GM21786 (cell line): ENCODE measurements at regions not wholly inside any gene's neighbourhood (a gene's known extent, or its start where the extent isn't known, plus 50 kb on each side); places are given as distances from the start of the nearest gene placed in this dataset.
A peak's percentile ranks its signal among the peaks of the same experiment; 100 is the strongest.

Source experiments
- ATAC-seq: cut with Tn5 transposase; IDR thresholded peaks from one replicate; pipeline ENCODE4 v1.9.1; 2021; ENCODE audit not compliant: unreplicated experiment

GRCh38 chr17:77266891-77267341 is 126.1 kb downstream of the SEC14L1 start:
- no peak for ATAC-seq

GRCh38 chr17:77269696-77270681 is 129.2 kb downstream of the SEC14L1 start:
- ATAC-seq, result no peak

DNA sequence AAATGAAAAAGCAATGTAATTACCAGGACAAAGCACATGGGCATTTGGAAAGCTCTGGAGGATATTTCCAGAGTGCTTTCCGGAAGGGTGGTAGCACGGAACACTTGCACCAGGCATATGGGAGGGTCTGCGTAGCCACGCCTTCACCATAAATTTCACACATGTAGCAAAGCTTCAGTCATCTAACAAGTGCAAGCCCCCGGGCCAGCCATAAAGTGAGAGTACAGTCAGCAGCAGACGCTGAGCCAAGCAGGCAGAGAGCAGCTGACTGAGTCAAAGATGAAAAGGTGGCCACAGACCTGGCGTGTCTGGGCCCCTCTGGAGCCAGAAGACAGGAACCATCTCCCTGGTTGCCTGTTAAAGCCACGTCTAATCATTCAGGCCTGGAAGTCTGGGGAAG is 130.6 kb downstream of the SEC14L1 start:
- ATAC-seq, result no peak

DNA sequence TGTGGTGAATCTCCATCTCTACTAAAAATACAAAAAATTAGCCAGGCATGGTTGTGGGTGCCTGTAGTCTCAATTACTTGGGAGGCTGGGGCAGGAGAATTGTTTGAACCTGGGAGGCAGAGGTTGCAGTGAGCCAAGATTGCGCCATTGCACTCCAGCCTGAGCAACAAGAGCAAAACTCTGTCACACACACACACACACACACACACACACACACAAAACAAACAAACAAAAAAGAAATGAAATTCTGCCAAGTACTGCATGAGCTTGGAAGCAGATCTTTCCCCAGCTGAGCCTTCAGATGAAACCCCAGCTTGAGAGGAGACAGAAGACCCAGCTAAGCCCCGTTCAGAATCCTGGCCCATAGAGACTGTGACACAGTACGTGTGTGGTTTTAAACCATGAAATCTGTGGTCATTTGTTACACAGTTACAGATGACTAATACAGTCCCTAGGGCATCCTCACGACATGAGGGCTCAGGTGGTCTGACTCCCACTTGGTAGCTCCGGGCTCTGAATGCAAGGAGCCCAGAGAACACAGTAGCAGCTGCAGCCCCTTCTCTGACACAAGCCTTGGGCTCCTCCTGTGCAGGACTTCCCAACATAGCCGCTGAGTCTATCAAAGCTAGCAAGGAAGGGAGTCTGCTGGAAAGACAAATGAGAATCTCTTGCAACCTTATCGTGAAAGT is 132.8 kb downstream of the SEC14L1 start:
- no peak for ATAC-seq

DNA sequence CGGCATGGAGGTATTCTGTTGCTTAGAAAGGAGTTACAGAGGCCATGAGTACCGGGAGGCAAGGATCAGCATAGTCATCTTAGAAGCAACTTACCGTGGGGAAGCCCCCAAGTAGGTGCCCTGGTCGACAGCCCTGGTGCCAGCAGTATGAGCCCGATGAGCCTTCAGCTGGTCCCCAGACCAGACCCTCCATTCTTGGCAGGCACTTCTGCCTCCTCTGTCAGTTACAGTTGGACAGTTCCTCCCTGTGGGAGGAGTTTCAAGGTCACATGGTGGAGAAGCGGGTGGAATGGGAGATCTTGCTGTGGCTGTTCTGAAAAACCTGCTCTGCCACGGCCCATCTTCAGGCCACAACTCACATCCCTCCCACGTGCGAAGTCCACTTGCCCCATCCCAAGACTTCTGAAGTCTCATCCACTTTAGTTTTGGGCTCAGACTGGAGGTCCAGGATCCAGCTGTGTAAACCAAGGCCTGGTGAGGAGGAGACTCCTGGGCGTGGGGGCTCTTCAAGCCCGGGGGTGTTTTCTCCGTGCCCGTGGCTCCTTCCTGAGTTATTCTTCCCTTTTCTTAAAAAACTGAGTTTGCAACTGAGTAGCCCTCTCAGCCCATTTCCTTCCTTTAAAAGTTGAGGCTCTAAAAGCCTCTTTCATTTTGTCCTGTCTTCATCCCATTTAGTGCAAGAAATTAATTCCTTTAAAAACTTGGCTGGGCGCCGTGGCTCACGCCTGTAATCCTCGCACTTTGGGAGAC is 133.5 kb downstream of the SEC14L1 start:
- no peak for ATAC-seq

- no peak for ATAC-seq
These were observed 138.9 kb downstream of the SEC14L1 start for GRCh38 chr17:77279448-77280303.

GRCh38 chr17:77280304-77281121 is 139.7 kb downstream of the SEC14L1 start:
- no peak for ATAC-seq

DNA sequence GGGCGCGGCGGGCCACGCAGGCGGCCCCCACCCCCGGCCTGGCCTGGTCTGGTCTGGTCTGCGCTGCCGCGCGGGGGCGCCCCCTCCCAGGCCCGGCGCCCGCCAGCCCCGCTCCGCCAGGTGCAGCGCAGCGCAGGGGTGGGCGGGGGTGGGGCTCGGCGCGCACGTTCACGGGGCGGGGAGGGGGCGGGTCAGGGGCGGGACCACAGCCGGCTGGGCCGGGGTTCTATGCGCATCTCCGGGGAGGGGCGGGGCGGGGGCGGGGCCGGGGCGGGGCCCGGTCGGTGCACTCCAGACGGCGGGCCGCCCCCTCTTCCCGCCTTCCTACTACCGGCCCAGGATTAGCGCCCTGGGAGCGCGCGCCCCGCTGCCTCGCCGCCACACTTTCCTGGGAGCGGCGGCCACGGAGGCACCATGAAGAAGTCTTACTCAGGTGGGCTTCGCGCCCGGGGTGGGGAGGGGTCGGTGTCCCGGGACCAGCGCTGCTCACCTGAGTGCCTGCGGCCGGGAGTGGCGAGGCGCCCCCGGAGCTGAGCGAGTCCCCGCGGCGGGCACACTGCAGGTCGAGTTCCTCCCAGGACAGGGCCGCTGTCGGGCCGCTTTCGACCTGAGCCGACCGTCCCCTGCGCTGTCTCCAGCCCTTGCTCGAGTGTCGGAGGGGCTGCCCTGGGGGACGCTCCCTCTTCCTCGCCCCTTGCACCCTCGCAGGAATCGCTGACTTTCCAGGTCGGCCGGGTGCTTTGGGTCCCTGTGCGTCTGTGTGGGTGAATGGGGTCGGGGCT is 140.5 kb downstream of the SEC14L1 start:
- peak; percentile 55 for ATAC-seq

- ATAC-seq, result no peak
These were observed 141.2 kb downstream of the SEC14L1 start for GRCh38 chr17:77281904-77282367.

DNA sequence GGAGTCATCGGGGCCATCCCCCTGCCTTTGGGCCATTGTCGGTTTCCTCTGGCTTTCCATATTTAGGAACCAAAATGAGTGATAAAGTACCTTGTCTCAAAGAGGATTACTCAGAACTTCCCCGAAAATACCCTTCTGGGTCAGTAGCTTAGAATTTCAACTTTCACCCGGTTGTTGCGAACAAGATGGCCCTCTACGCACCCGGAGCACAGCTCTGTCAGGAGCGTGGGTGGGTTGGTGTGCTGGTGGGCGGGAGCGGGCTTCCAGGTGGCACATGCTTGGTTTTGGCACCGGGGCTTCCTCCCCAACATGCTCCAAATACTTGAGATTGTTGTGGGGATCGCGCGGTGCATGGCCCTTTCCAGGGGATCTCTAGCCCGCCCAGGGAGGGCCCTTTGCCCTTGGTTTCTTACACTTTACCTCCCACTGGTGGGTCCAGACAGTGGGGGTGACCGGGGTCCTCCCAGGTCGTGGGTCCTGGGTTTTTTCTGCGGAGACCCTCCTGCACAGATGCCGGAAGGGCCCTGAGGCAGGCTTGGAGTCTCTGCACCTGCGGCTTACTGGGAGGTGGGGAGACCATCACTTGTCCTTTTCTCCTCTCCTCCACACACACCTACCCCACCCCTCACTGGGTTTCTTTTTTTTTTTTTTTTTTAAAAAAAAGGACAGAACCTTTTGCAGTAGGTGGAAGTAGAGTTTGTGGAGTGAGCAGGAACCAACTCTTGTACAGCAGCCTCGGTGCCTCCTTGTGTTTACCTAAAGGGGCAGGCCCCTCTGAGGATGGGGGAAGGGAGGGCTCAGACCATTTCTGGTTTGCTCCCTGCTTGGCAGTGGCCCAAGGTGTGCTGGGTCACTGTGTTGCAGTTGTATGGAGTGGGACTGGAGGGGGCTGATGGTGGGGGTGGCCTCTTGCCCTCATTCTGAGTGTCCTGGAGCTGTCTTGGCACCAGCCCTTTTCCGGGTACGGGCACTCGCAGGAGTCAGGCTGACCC is 142.1 kb downstream of the SEC14L1 start:
- no peak for ATAC-seq

DNA sequence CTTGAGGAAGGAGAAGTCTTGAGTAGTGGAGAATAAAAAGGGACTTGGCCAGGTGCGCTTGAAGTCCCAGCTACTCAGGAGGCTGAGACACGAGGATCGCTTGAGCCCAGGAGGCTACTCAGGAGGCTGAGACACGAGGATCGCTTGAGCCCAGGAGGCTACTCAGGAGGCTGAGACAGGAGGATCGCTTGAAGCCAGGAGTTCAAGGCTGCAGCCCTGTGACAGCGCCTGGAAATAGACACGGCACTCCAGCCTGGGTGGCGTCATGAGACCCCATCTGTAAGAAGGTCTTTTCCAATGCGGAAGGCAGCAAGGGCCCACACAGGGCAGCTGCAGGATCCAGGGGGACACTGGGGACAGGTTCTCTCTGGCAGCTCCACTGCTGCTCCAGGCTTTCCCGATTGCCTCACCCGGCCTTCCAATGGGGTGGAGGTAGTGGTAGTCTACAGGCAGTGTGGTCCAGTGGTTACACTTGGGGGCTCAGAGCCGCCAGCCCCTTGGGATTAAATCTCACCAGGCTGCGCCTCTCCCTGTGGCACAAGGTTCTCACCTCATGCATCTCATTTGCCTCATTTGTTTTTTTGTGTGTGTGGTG is 143.4 kb downstream of the SEC14L1 start:
- no peak for ATAC-seq

GRCh38 chr17:77285594-77286390 is 145.0 kb downstream of the SEC14L1 start:
- no peak for ATAC-seq

DNA sequence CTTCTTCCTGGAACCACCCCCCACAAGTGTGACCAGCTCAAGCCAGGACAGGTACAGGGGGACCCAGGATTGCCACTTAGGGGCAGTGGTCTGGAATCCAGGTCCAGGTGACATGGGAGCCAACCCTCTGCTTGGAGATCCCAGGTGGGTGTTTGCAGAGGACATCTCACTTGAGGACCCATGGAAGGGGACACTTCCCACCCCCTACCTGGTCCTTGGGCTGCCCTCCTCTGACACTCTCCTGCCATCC is 145.5 kb downstream of the SEC14L1 start:
- ATAC-seq, result no peak

- ATAC-seq, result no peak
These were observed 146.1 kb downstream of the SEC14L1 start for GRCh38 chr17:77286641-77287431.

GRCh38 chr17:77287432-77288068 is 146.8 kb downstream of the SEC14L1 start:
- no peak for ATAC-seq
